ENCODE measurements at regions not wholly inside any gene's neighbourhood (a gene's known extent, or its start where the extent isn't known, plus 50 kb on each side); places are given as distances from the start of the nearest gene placed in this dataset.

DNA sequence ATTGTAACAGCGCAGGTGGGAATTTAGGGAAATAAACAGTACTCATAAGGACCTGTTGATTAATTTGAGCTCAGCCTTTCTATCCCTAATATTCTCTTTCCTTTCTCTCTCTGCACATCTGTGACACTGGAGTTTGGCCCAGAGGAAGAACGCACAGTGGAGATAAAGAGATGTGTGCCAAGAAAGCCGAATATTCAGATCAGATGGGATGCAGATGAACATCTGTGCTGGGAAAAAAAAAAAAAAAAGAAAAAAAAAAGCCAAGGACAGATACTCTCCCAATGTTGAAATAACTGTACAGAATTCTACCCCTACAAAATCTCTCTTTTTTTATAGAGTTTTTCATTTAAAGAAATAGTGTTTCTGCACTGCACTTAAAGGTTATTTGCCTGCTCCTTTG, 485.4 kb downstream of the KCNJ2 start (continued):
- no peak for TF ChIP-seq CHD7 (IDR thresholded peaks at IDR 0.05; ENCODE audit: insufficient replicate concordance, low read length)
- TF ChIP-seq TBP (IDR thresholded peaks at IDR 0.05; ENCODE audit: low read depth, low read length) = no peak
